ENCODE measurements at regions not wholly inside any gene's neighbourhood (a gene's known extent, or its start where the extent isn't known, plus 50 kb on each side); places are given as distances from the start of the nearest gene placed in this dataset.

- 100% methylated on average over 1 of the region's 3 CpGs for WGBS (ENCODE audit: insufficient coverage)
- DNase-seq (ENCODE audit: low read depth in 4 of 6, low spot score in 6 of 6) = no peak
Observed at GRCh38 chr2:5988120-5988519, 295.9 kb downstream of the SOX11 start.

GRCh38 chr2:5990086-5990485 is 297.9 kb downstream of the SOX11 start:
- Histone ChIP-seq H3K36me3 (ENCODE audit: control insufficient read depth, insufficient read depth, low read length) (no peaks in the 10 kb centered on the region), H3K9me3 (ENCODE audit: control insufficient read depth, insufficient read depth, low read length) (no peaks in the 10 kb centered on the region), H3K4me3 (ENCODE audit: low read depth, low read length) (no peak overlapping the region), H3K27ac (ENCODE audit: low read depth, low read length) (no peak overlapping the region), H3K4me1 (ENCODE audit: control insufficient read depth, insufficient read depth, low read length) (peaks cover 20% of the 10 kb centered on the region), H3K27me3 (ENCODE audit: control insufficient read depth, insufficient read depth, low read length) (no peaks in the 10 kb centered on the region)
- WGBS (ENCODE audit: insufficient coverage) = 88% methylated on average over 2 of the region's 5 CpGs
- no peak for DNase-seq (ENCODE audit: low read depth in 4 of 6, low spot score in 6 of 6)

More at GRCh38 chr2:5988120-5988519, 295.9 kb downstream of the SOX11 start:
- H3K4me3 ChIP-seq (ENCODE audit: low read depth, low read length) = no peak overlapping the region
- no peaks in the 10 kb centered on the region for H3K36me3 ChIP-seq (ENCODE audit: control insufficient read depth, insufficient read depth, low read length)
- H3K27me3 ChIP-seq (ENCODE audit: control insufficient read depth, insufficient read depth, low read length) = no peaks in the 10 kb centered on the region
- no peak overlapping the region for H3K27ac ChIP-seq (ENCODE audit: low read depth, low read length)
- no peaks in the 10 kb centered on the region for H3K9me3 ChIP-seq (ENCODE audit: control insufficient read depth, insufficient read depth, low read length)
- H3K4me1 ChIP-seq (ENCODE audit: control insufficient read depth, insufficient read depth, low read length) = peaks cover 24% of the 10 kb centered on the region

GRCh38 chr2:5991305-5991968 is 299.3 kb downstream of the SOX11 start:
- H3K4me3 ChIP-seq (ENCODE audit: low read depth, low read length) = no peak overlapping the region
- peaks cover 7% of the 10 kb centered on the region for H3K4me1 ChIP-seq (ENCODE audit: control insufficient read depth, insufficient read depth, low read length)
- 53% methylated on average over 2 of the region's 8 CpGs for WGBS (ENCODE audit: insufficient coverage)
- H3K36me3 ChIP-seq (ENCODE audit: control insufficient read depth, insufficient read depth, low read length) = no peaks in the 10 kb centered on the region
- H3K27ac ChIP-seq (ENCODE audit: low read depth, low read length) = no peak overlapping the region
- peak in 1 of 6 donors; percentile 75 for DNase-seq (ENCODE audit: low read depth in 4 of 6, low spot score in 6 of 6)
- H3K9me3 ChIP-seq (ENCODE audit: control insufficient read depth, insufficient read depth, low read length) = no peaks in the 10 kb centered on the region
- no peaks in the 10 kb centered on the region for H3K27me3 ChIP-seq (ENCODE audit: control insufficient read depth, insufficient read depth, low read length)

- H3K36me3 ChIP-seq (ENCODE audit: control insufficient read depth, insufficient read depth, low read length) = no peaks in the 10 kb centered on the region
- no peaks in the 10 kb centered on the region for H3K4me1 ChIP-seq (ENCODE audit: control insufficient read depth, insufficient read depth, low read length)
- H3K4me3 ChIP-seq (ENCODE audit: low read depth, low read length) = no peak overlapping the region
- WGBS (ENCODE audit: insufficient coverage) = 75% methylated on average over 1 of the region's 1 CpG
- no peak for DNase-seq (ENCODE audit: low read depth in 4 of 6, low spot score in 6 of 6)
- no peaks in the 10 kb centered on the region for H3K9me3 ChIP-seq (ENCODE audit: control insufficient read depth, insufficient read depth, low read length)
- no peak overlapping the region for H3K27ac ChIP-seq (ENCODE audit: low read depth, low read length)
- H3K27me3 ChIP-seq (ENCODE audit: control insufficient read depth, insufficient read depth, low read length) = no peaks in the 10 kb centered on the region
Observed at GRCh38 chr2:5995832-5996231, 303.6 kb downstream of the SOX11 start.

GRCh38 chr2:6008186-6008585 is 316.0 kb downstream of the SOX11 start:
- Histone ChIP-seq H3K4me3 (ENCODE audit: low read depth, low read length) (no peak overlapping the region), H3K27ac (ENCODE audit: low read depth, low read length) (no peak overlapping the region)
- 86% methylated on average over 2 of the region's 2 CpGs for WGBS (ENCODE audit: insufficient coverage)

GRCh38 chr2:6008726-6009125 is 316.5 kb downstream of the SOX11 start:
- Histone ChIP-seq H3K27me3 (ENCODE audit: control insufficient read depth, insufficient read depth, low read length) (no peaks in the 10 kb centered on the region), H3K36me3 (ENCODE audit: control insufficient read depth, insufficient read depth, low read length) (no peaks in the 10 kb centered on the region), H3K4me3 (ENCODE audit: low read depth, low read length) (no peak overlapping the region), H3K27ac (ENCODE audit: low read depth, low read length) (no peak overlapping the region), H3K9me3 (ENCODE audit: control insufficient read depth, insufficient read depth, low read length) (no peaks in the 10 kb centered on the region), H3K4me1 (ENCODE audit: control insufficient read depth, insufficient read depth, low read length) (no peaks in the 10 kb centered on the region)
- WGBS (ENCODE audit: insufficient coverage) = no CpG with 5 or more reads among the region's 1 CpG
- DNase-seq (ENCODE audit: low read depth in 4 of 6, low spot score in 6 of 6) = peak in 2 of 6 donors; percentile 27 to 47

More at GRCh38 chr2:6008186-6008585, 316.0 kb downstream of the SOX11 start:
- H3K4me1 ChIP-seq (ENCODE audit: control insufficient read depth, insufficient read depth, low read length) = no peaks in the 10 kb centered on the region
- H3K27me3 ChIP-seq (ENCODE audit: control insufficient read depth, insufficient read depth, low read length) = no peaks in the 10 kb centered on the region
- DNase-seq (ENCODE audit: low read depth in 4 of 6, low spot score in 6 of 6) = peak in 2 of 6 donors; percentile 78 to 94
- H3K36me3 ChIP-seq (ENCODE audit: control insufficient read depth, insufficient read depth, low read length) = no peaks in the 10 kb centered on the region
- H3K9me3 ChIP-seq (ENCODE audit: control insufficient read depth, insufficient read depth, low read length) = no peaks in the 10 kb centered on the region

GRCh38 chr2:6010163-6010562 is 318.0 kb downstream of the SOX11 start:
- no peak overlapping the region for H3K27ac ChIP-seq (ENCODE audit: low read depth, low read length)
- 40% methylated on average over 2 of the region's 5 CpGs for WGBS (ENCODE audit: insufficient coverage)
- DNase-seq (ENCODE audit: low read depth in 4 of 6, low spot score in 6 of 6) = no peak
- no peaks in the 10 kb centered on the region for H3K9me3 ChIP-seq (ENCODE audit: control insufficient read depth, insufficient read depth, low read length)
- no peak overlapping the region for H3K4me3 ChIP-seq (ENCODE audit: low read depth, low read length)
- H3K4me1 ChIP-seq (ENCODE audit: control insufficient read depth, insufficient read depth, low read length) = no peaks in the 10 kb centered on the region
- H3K27me3 ChIP-seq (ENCODE audit: control insufficient read depth, insufficient read depth, low read length) = no peaks in the 10 kb centered on the region
- H3K36me3 ChIP-seq (ENCODE audit: control insufficient read depth, insufficient read depth, low read length) = no peaks in the 10 kb centered on the region

GRCh38 chr2:6011921-6012320 is 319.7 kb downstream of the SOX11 start:
- no peaks in the 10 kb centered on the region for H3K4me1 ChIP-seq (ENCODE audit: control insufficient read depth, insufficient read depth, low read length)
- no peak overlapping the region for H3K27ac ChIP-seq (ENCODE audit: low read depth, low read length)
- WGBS (ENCODE audit: insufficient coverage) = no CpG with 5 or more reads among the region's 4 CpGs
- H3K9me3 ChIP-seq (ENCODE audit: control insufficient read depth, insufficient read depth, low read length) = no peaks in the 10 kb centered on the region
- no peak overlapping the region for H3K4me3 ChIP-seq (ENCODE audit: low read depth, low read length)
- no peaks in the 10 kb centered on the region for H3K27me3 ChIP-seq (ENCODE audit: control insufficient read depth, insufficient read depth, low read length)
- peak in 1 of 6 donors; percentile 47 for DNase-seq (ENCODE audit: low read depth in 4 of 6, low spot score in 6 of 6)
- no peaks in the 10 kb centered on the region for H3K36me3 ChIP-seq (ENCODE audit: control insufficient read depth, insufficient read depth, low read length)

GRCh38 chr2:6017736-6018286 is 325.6 kb downstream of the SOX11 start:
- H3K4me3 ChIP-seq (ENCODE audit: low read depth, low read length) = no peak overlapping the region
- H3K9me3 ChIP-seq (ENCODE audit: control insufficient read depth, insufficient read depth, low read length) = no peaks in the 10 kb centered on the region
- no peaks in the 10 kb centered on the region for H3K4me1 ChIP-seq (ENCODE audit: control insufficient read depth, insufficient read depth, low read length)
- H3K36me3 ChIP-seq (ENCODE audit: control insufficient read depth, insufficient read depth, low read length) = no peaks in the 10 kb centered on the region
- WGBS (ENCODE audit: insufficient coverage) = 74% methylated on average over 8 of the region's 8 CpGs
- DNase-seq (ENCODE audit: low read depth in 4 of 6, low spot score in 6 of 6) = peak in 2 of 6 donors; percentile 9 to 51
- H3K27me3 ChIP-seq (ENCODE audit: control insufficient read depth, insufficient read depth, low read length) = no peaks in the 10 kb centered on the region
- H3K27ac ChIP-seq (ENCODE audit: low read depth, low read length) = no peak overlapping the region

- WGBS (ENCODE audit: insufficient coverage) = no CpG with 5 or more reads among the region's 2 CpGs
- Histone ChIP-seq H3K36me3 (ENCODE audit: control insufficient read depth, insufficient read depth, low read length) (no peaks in the 10 kb centered on the region), H3K4me3 (ENCODE audit: low read depth, low read length) (no peak overlapping the region), H3K27me3 (ENCODE audit: control insufficient read depth, insufficient read depth, low read length) (no peaks in the 10 kb centered on the region), H3K27ac (ENCODE audit: low read depth, low read length) (no peak overlapping the region), H3K4me1 (ENCODE audit: control insufficient read depth, insufficient read depth, low read length) (no peaks in the 10 kb centered on the region), H3K9me3 (ENCODE audit: control insufficient read depth, insufficient read depth, low read length) (no peaks in the 10 kb centered on the region)
- peak in 2 of 6 donors; percentile 16 to 44 for DNase-seq (ENCODE audit: low read depth in 4 of 6, low spot score in 6 of 6)
Observed at GRCh38 chr2:6024229-6024628, 332.0 kb downstream of the SOX11 start.

Measured in spinal cord (tissue), 9 donors.